Endothelial cell of umbilical vein (primary cell): ENCODE measurements at regions not wholly inside any gene's neighbourhood (a gene's known extent, or its start where the extent isn't known, plus 50 kb on each side); places are given as distances from the start of the nearest gene placed in this dataset.

Experiments
- BruUV-seq: library from RNA; stranded (reverse); fragments of 400-500 nt; replicated peaks from 2 replicates; lab custom pipeline; 2021; lab: Mats Ljungman, UMichigan
- CTCF ChIA-PET: fragments of 300-600, 350-600 bp; sonication (Branson Sonifier 250); formaldehyde crosslinking; loops from one replicate; lab custom pipeline; 2021; ENCODE audit warnings: antibody characterized with exemption, inconsistent platforms; lab: Charles Lee
- POLR2A ChIA-PET: fragments of 300-600, 350-600 bp; sonication (Branson Sonifier 250); formaldehyde crosslinking; loops from one replicate; lab custom pipeline; 2021; ENCODE audit warnings: antibody characterized with exemption, inconsistent platforms; lab: Charles Lee
- DNase-seq: peaks from one replicate; pipeline ENCODE4 v3.0.0-alpha.2; 2011; ENCODE audit warnings: low read depth, low spot score
- FAIRE-seq: peaks from 2 replicates; lab custom pipeline; 2011; peaks lifted over from hg19 to GRCh38; lab: Jason Lieb, UNC
- H2AFZ ChIP-seq: 2 replicates; pipeline ENCODE4 v1.6.0; 2012; ENCODE audit warnings: low read depth, low read length, control low read depth, inconsistent platforms
- H3K27ac ChIP-seq: 2 replicates; pipeline ENCODE4 v1.5.1; 2011; ENCODE audit warnings: low read depth, mild to moderate bottlenecking, control low read depth, low read length, moderate library complexity; ENCODE audit not compliant: insufficient read depth
- H3K27me3 ChIP-seq, 2 experiments: 2 replicates each; pipeline versions ENCODE4 v1.6.0 to v1.6.1; 2011; ENCODE audit warnings: low read length in 2 of 2, mixed read lengths in 1 of 2; ENCODE audit not compliant: control insufficient read depth in 2 of 2, insufficient read depth in 2 of 2
- H3K36me3 ChIP-seq, 2 experiments: 2 replicates in 1 of 2; 3 replicates in 1 of 2; pipeline ENCODE4 v1.5.1; 2011; ENCODE audit warnings: low read length in 2 of 2, mild to moderate bottlenecking in 1 of 2, moderate library complexity in 1 of 2; ENCODE audit not compliant: control insufficient read depth in 2 of 2, insufficient read depth in 2 of 2; ENCODE audit errors: extremely low read depth in 1 of 2
- H3K4me1 ChIP-seq: 3 replicates; pipeline ENCODE4 v1.5.1; 2011; ENCODE audit warnings: mild to moderate bottlenecking, low read length; ENCODE audit not compliant: control insufficient read depth, insufficient read depth; ENCODE audit errors: extremely low read depth
- H3K4me2 ChIP-seq: 2 replicates; pipeline ENCODE4 v1.6.1; 2011; ENCODE audit warnings: low read length, control low read depth, mixed read lengths; ENCODE audit not compliant: insufficient read depth
- H3K4me3 ChIP-seq, 3 experiments: fragments of 200-600 bp in 1 of 3; sonication (generic), shearing (Covaris generic) in 1 of 3; replicated peaks in 1 of 3; 2 replicates each; pipeline ENCODE4 v1.5.1; 2011 to 2016; ENCODE audit warnings: control low read depth in 3 of 3, low read length in 3 of 3, mild to moderate bottlenecking in 2 of 3, inconsistent platforms in 1 of 3, low read depth in 1 of 3, moderate library complexity in 1 of 3; ENCODE audit not compliant: insufficient read depth in 1 of 3
- H3K79me2 ChIP-seq: 2 replicates; pipeline ENCODE4 v1.6.0; 2012; ENCODE audit warnings: low read length, inconsistent platforms; ENCODE audit not compliant: control insufficient read depth, insufficient read depth
- H3K9ac ChIP-seq: replicated peaks from 2 replicates; pipeline ENCODE3; 2011; ENCODE audit warnings: low read length, control low read depth; ENCODE audit not compliant: insufficient read depth; ENCODE audit errors: extremely low read depth
- H3K9me1 ChIP-seq: replicated peaks from 3 replicates; pipeline ENCODE4 v1.6.0; 2011; ENCODE audit warnings: mild to moderate bottlenecking, low read length; ENCODE audit not compliant: control insufficient read depth, insufficient read depth; ENCODE audit errors: extremely low read depth
- H3K9me3 ChIP-seq: replicated peaks from 2 replicates; pipeline ENCODE4 v1.5.1; 2012; ENCODE audit warnings: low read length, inconsistent platforms; ENCODE audit not compliant: control insufficient read depth, insufficient read depth
- H4K20me1 ChIP-seq: replicated peaks from 2 replicates; pipeline ENCODE3; 2011; ENCODE audit warnings: mild to moderate bottlenecking, low read length; ENCODE audit not compliant: control insufficient read depth, insufficient read depth; ENCODE audit errors: extremely low read depth
- CTCF ChIP-seq, 2 donors: IDR thresholded peaks; 1 replicate in 1 of 2; 2 replicates in 1 of 2; pipeline ENCODE4 v1.5.1; 2011; ENCODE audit warnings: low read length in 2 of 2, mild to moderate bottlenecking in 2 of 2, moderate library complexity in 2 of 2, control low read depth in 1 of 2, inconsistent platforms in 1 of 2, low read depth in 1 of 2; ENCODE audit not compliant: insufficient read depth in 1 of 2; ENCODE audit errors: extremely low read depth in 1 of 2
- EZH2 ChIP-seq: IDR thresholded peaks from 2 replicates; pipeline ENCODE4 v1.6.1; 2012; ENCODE audit warnings: borderline replicate concordance, low read depth, mild to moderate bottlenecking, moderate library complexity, low read length, inconsistent platforms; ENCODE audit not compliant: severe bottlenecking
- FOS ChIP-seq: IDR thresholded peaks from 2 replicates; pipeline ENCODE4 v1.6.1; 2011; ENCODE audit warnings: mild to moderate bottlenecking, low read length, moderate library complexity, borderline replicate concordance; ENCODE audit not compliant: insufficient read depth
- GATA2 ChIP-seq: IDR thresholded peaks from 2 replicates; pipeline ENCODE4 v1.7.0; 2011; ENCODE audit warnings: low read depth, mild to moderate bottlenecking, moderate library complexity, mixed read lengths, low read length; ENCODE audit not compliant: insufficient read length, insufficient read depth
- JUN ChIP-seq: IDR thresholded peaks from 2 replicates; pipeline ENCODE4 v1.6.1; 2011; ENCODE audit warnings: borderline replicate concordance, low read depth; ENCODE audit not compliant: insufficient read length, insufficient read depth
- MAX ChIP-seq: IDR thresholded peaks from 2 replicates; pipeline ENCODE4 v1.6.1; 2011; ENCODE audit not compliant: insufficient read depth, insufficient read length
- MYC ChIP-seq: IDR thresholded peaks from one replicate; pipeline ENCODE4 v1.6.1; 2011; ENCODE audit warnings: mild to moderate bottlenecking, low read depth, low read length
- POLR2A ChIP-seq: IDR thresholded peaks from 2 replicates; pipeline ENCODE4 v1.6.1; 2012; ENCODE audit warnings: low read depth, mild to moderate bottlenecking, control low read depth, low read length
- POLR2AphosphoS5 ChIP-seq: IDR thresholded peaks from 2 replicates; pipeline ENCODE4 v1.6.1; 2012; ENCODE audit warnings: low read depth, mild to moderate bottlenecking, control low read depth, low read length, moderate library complexity; ENCODE audit not compliant: insufficient read depth
- dilution Hi-C: fragments of 300-500 bp; cut with MboI; formaldehyde crosslinking; loops from one replicate; pipeline ENCODE4 v1.15.0; 2019; ENCODE audit warnings: low sequenced_read_pairs; ENCODE audit not compliant: extremely low pct_ligation_motif_present
- intact Hi-C: fragments of 100-400 bp; cut with micrococcal nuclease; formaldehyde crosslinking; loops from one replicate; pipeline ENCODE4 v1.10.0; 2022

GRCh38 chr22:22318723-22319465 is 74.3 kb downstream of the VPREB1 start:
- DNase-seq: no peak
- TF ChIP-seq JUN (no peak), POLR2A (no peak), EZH2 (no peak), MAX (no peak), CTCF (IDR thresholded peaks at IDR 0.05; ENCODE audit: extremely low read depth in 1 of 2, insufficient read depth in 1 of 2, low read depth in 1 of 2, low read length in 2 of 2) (no peak), MYC (no peak), GATA2 (no peak), POLR2AphosphoS5 (no peak), FOS (no peak)
- Histone ChIP-seq H3K4me3 (no peak overlapping the region), H3K4me2 (no peak overlapping the region), H2AFZ (no peak overlapping the region), H3K36me3 (peaks cover 5 to 13% of the 10 kb centered on the region in 2 experiments), H3K9me1 (no peaks in the 10 kb centered on the region), H3K27me3 (no peaks in the 10 kb centered on the region), H3K9ac (no peak overlapping the region), H3K79me2 (no peaks in the 10 kb centered on the region), H4K20me1 (no peaks in the 10 kb centered on the region), H3K4me1 (no peaks in the 10 kb centered on the region), H3K27ac (no peak overlapping the region), H3K9me3 (no peaks in the 10 kb centered on the region)
- BruUV-seq: no TSS peak
- dilution Hi-C loops: no loop called here
- FAIRE-seq: no peak
- intact Hi-C loops: no loop called here
- ChIA-PET POLR2A (no interaction called here), CTCF (no interaction called here)
